ENCODE measurements at regions not wholly inside any gene's neighbourhood (a gene's known extent, or its start where the extent isn't known, plus 50 kb on each side); places are given as distances from the start of the nearest gene placed in this dataset.

GRCh38 chr1:75034376-75034775, 99.8 kb upstream of the LHX8 start:
- no peak for DNase-seq
- no peaks in the 10 kb centered on the region for H3K36me3 ChIP-seq (ENCODE audit: control insufficient read depth, insufficient read depth, low read length)
- H3K4me3 ChIP-seq (ENCODE audit: insufficient read depth, low read depth, low read length), result no peak overlapping the region
- H3K79me1 ChIP-seq (ENCODE audit: low read depth in 1 of 2, low read length in 2 of 2), result no peaks in the 10 kb centered on the region
- H2BK15ac ChIP-seq (ENCODE audit: low read depth, low read length), result no peak overlapping the region
- H4K20me1 ChIP-seq (ENCODE audit: insufficient read depth, low read length), result no peaks in the 10 kb centered on the region
- H3K14ac ChIP-seq (replicated peaks; ENCODE audit: low read depth, low read length), result no peak overlapping the region
- WGBS, 2 experiments (ENCODE audit: extremely low coverage in 2 of 2, insufficient read length in 1 of 2), result 60% methylated on average over 2 of the region's 3 CpGs; no CpG with 5 or more reads in 1 of the 2 experiments
- H3K18ac ChIP-seq (ENCODE audit: low read depth, low read length), result no peak overlapping the region
- H2BK5ac ChIP-seq (ENCODE audit: low read depth, low read length, poor library complexity, severe bottlenecking), result no peak overlapping the region
- no peak overlapping the region for H3K56ac ChIP-seq (ENCODE audit: extremely low read depth, insufficient read depth, low read length)
- no peak overlapping the region for H2AK9ac ChIP-seq (replicated peaks; ENCODE audit: low read depth, low read length, poor library complexity)
- no peak overlapping the region for H3K23ac ChIP-seq (ENCODE audit: low read depth, low read length)
- intact Hi-C loops (cut with micrococcal nuclease), result no loop called here
- no peaks in the 10 kb centered on the region for H3K4me1 ChIP-seq (ENCODE audit: control insufficient read depth, insufficient read depth, low read length)
- H2BK20ac ChIP-seq (ENCODE audit: low read depth, low read length), result no peak overlapping the region
- no peak overlapping the region for H3K9ac ChIP-seq (ENCODE audit: low read depth, low read length)
- no peak overlapping the region for H4K8ac ChIP-seq (ENCODE audit: low read depth in 2 of 2, low read length in 2 of 2)
- no peak overlapping the region for H3K4me2 ChIP-seq (ENCODE audit: low read depth, low read length)
- no peaks in the 10 kb centered on the region for H3K9me1 ChIP-seq (ENCODE audit: insufficient read depth, low read length)
- no peaks in the 10 kb centered on the region for H3K27me3 ChIP-seq (ENCODE audit: control insufficient read depth, insufficient read depth, low read length)
- peaks cover 9% of the 10 kb centered on the region for H3K9me3 ChIP-seq (ENCODE audit: control insufficient read depth, insufficient read depth, low read length)
- no peak overlapping the region for H2BK120ac ChIP-seq (ENCODE audit: low read depth, low read length)
- in situ Hi-C loops (cut with MboI; ENCODE audit: low sequenced_read_pairs), result no loop called here
- H4K5ac ChIP-seq (ENCODE audit: low read depth, low read length), result no peak overlapping the region
- ATAC-seq (ENCODE audit: low read depth), result no peak
- H3K27ac ChIP-seq (ENCODE audit: insufficient read depth, low read length), result no peak overlapping the region
- POLR2A ChIA-PET (ENCODE audit: unreplicated experiment), result no interaction called here
- TF ChIP-seq RAD21 (IDR thresholded peaks at IDR 0.05; ENCODE audit: low read length) (no peak), RFX5 (IDR thresholded peaks at IDR 0.05; ENCODE audit: low read depth, low read length) (no peak), CEBPB (IDR thresholded peaks at IDR 0.05; ENCODE audit: low read depth, low read length) (no peak), NFE2L2 (IDR thresholded peaks at IDR 0.05; ENCODE audit: low read depth, low read length) (no peak), BHLHE40 (IDR thresholded peaks at IDR 0.05; ENCODE audit: low read depth, low read length) (no peak), POLR2A (IDR thresholded peaks at IDR 0.05; ENCODE audit: low read depth, low read length) (no peak), FOS (IDR thresholded peaks at IDR 0.05; ENCODE audit: low read depth, low read length) (no peak), MXI1 (IDR thresholded peaks at IDR 0.05; ENCODE audit: borderline replicate concordance, low read depth, low read length) (no peak)
- TF ChIP-seq, protein P1, sequence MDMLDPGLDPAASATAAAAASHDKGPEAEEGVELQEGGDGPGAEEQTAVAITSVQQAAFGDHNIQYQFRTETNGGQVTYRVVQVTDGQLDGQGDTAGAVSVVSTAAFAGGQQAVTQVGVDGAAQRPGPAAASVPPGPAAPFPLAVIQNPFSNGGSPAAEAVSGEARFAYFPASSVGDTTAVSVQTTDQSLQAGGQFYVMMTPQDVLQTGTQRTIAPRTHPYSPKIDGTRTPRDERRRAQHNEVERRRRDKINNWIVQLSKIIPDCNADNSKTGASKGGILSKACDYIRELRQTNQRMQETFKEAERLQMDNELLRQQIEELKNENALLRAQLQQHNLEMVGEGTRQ (IDR thresholded peaks at IDR 0.05; ENCODE audit: low read depth, low read length), result no peak
- dilution Hi-C loops (cut with HindIII; ENCODE audit: low sequenced_read_pairs, unreplicated experiment), result no loop called here
- H2AK5ac ChIP-seq (ENCODE audit: low read depth, low read length), result no peak overlapping the region
- BruUV-seq (replicated peaks), result no TSS peak
- no peak overlapping the region for H2AFZ ChIP-seq (replicated peaks; ENCODE audit: low read length, poor library complexity)
- CTCF ChIA-PET, result no interaction called here
- H3K4ac ChIP-seq (ENCODE audit: low read depth, low read length), result no peak overlapping the region
- H4K91ac ChIP-seq (ENCODE audit: insufficient read depth, low read depth, low read length), result no peak overlapping the region
